ENCODE measurements at regions not wholly inside any gene's neighbourhood (a gene's known extent, or its start where the extent isn't known, plus 50 kb on each side); places are given as distances from the start of the nearest gene placed in this dataset.

DNA sequence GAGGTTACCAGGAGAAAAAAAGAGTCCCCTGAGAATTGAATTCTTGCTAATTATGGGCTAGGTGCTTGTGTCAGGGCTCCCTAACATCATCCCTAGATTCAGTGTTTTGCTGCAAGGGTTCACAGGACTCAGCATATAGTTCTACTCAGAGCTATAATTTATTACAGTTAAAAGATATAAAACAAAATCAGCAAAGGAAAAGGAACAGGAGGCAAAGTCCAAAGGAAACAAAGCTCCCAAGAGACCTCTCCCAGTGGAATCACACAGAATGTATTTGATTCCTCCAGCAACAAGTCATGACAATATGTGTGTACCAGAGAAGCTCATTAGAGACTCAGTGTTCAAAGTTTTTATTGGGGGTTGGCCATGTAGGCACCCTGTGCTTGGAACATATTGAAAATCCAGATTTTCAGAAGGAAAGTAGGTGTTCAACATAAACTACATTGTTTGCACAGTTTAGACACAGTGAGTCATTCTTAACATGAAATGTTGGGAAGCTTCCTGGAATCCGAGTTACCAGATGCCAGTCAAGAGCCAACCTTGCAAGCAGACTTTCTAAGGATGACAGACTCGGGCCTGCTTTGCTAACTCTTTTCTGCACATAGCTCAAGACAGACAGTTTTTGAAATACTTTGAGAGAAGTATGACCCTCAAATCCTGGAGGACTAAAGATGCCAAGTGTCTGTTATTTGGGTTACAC, 311.3 kb upstream of the EMCN start:
- Histone ChIP-seq H3K9me3 (ENCODE audit: control insufficient read depth, low read depth, low read length) (peaks cover 5% of the 10 kb centered on the region), H3K4me1 (ENCODE audit: control insufficient read depth, insufficient read depth, low read length) (no peaks in the 10 kb centered on the region), H3K27ac (ENCODE audit: low read length) (no peak overlapping the region), H3K27me3 (ENCODE audit: control insufficient read depth, insufficient read depth, low read length) (no peaks in the 10 kb centered on the region), H3K36me3 (ENCODE audit: control insufficient read depth, insufficient read depth, low read length) (no peaks in the 10 kb centered on the region), H3K4me3 (ENCODE audit: low read length) (no peak overlapping the region)
- DNase-seq = no peak
- no CpG with 5 or more reads among the region's 2 CpGs for WGBS (ENCODE audit: insufficient coverage, low lambda C conversion rate)

DNA sequence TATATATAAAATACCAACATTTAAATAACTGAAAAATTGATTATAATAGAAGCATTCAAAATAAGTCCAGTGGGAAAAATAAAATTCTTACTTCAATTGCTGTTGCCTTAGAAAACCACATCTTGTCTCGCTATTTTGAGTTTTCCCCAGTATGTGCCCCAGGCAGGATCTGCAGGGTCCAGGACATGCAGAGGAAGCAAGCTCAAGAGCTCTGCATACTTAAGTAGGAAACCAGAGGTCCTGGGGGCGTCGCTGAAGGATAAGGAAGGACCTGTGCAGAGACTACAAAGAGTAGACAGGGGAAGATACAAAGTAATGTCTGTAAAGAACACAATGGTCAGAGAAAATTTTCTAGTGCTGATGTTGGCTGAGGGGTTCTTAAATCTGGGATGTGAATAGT, 310.5 kb upstream of the EMCN start:
- WGBS (ENCODE audit: insufficient coverage, low lambda C conversion rate) = 100% methylated on average over 1 of the region's 3 CpGs
- peaks cover 5% of the 10 kb centered on the region for H3K9me3 ChIP-seq (ENCODE audit: control insufficient read depth, low read depth, low read length)
- H3K4me3 ChIP-seq (ENCODE audit: low read length) = no peak overlapping the region
- DNase-seq = no peak
- no peak overlapping the region for H3K27ac ChIP-seq (ENCODE audit: low read length)
- no peaks in the 10 kb centered on the region for H3K27me3 ChIP-seq (ENCODE audit: control insufficient read depth, insufficient read depth, low read length)
- H3K4me1 ChIP-seq (ENCODE audit: control insufficient read depth, insufficient read depth, low read length) = no peaks in the 10 kb centered on the region
- no peaks in the 10 kb centered on the region for H3K36me3 ChIP-seq (ENCODE audit: control insufficient read depth, insufficient read depth, low read length)

DNA sequence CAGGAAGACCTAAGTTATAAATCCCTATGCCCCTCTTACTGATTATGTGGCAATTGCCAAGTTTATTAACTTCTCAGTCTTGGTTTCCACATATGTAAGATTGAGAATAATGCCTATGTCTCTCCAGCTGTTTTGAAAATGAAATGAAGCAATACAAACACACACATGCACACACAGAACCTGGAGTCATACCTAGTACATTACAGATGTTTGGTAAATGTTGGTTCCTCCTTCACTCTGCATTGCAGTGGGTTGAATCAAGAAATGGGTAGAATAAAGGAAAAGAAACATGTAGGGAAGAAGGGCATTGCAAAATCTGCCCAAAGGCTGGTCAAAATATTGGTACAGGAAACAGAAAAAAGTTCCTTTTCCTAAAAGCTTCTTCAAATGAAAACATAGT, 309.9 kb upstream of the EMCN start:
- H3K36me3 ChIP-seq (ENCODE audit: control insufficient read depth, insufficient read depth, low read length) = no peaks in the 10 kb centered on the region
- no peaks in the 10 kb centered on the region for H3K4me1 ChIP-seq (ENCODE audit: control insufficient read depth, insufficient read depth, low read length)
- H3K27me3 ChIP-seq (ENCODE audit: control insufficient read depth, insufficient read depth, low read length) = no peaks in the 10 kb centered on the region
- no peak overlapping the region for H3K4me3 ChIP-seq (ENCODE audit: low read length)
- H3K27ac ChIP-seq (ENCODE audit: low read length) = no peak overlapping the region
- H3K9me3 ChIP-seq (ENCODE audit: control insufficient read depth, low read depth, low read length) = peaks cover 5% of the 10 kb centered on the region
- no peak for DNase-seq

DNA sequence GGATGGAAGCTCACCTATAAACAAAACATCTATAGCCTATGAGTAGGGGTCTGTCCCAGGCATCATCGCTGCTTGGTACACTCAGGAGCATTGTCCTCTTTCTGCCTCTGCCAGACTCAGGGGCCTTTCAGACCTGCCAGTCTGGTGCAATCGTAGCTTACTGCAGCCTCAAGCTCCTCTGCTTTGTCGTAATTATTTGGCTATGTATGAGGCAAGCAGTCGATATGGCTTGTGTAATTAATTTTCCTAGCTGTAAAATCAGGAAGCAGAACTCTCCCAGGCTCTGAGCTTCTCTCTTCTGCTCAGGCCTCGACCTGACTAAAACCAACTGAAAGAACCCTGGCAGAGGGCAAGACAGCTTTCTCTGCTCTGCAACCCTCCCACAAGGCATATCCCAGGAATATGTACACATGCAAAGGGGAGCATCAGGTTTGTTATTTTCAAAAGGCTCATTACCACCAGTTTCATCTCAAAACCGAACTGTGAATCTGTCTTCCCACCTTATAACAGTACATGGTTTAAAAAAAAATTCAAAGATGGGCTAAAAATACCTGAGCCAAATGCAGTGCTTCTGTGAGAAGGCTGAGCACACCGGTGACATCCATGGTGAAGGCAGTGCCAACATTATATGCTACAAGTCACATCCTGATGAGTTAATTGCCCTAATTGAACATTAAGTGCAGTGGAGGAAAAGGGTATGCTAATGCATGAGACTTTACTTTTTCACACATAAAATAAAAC, 309.2 kb upstream of the EMCN start:
- 83% methylated on average over 1 of the region's 7 CpGs for WGBS (ENCODE audit: insufficient coverage, low lambda C conversion rate)
- no peak overlapping the region for H3K4me3 ChIP-seq (ENCODE audit: low read length)
- peaks cover 5% of the 10 kb centered on the region for H3K9me3 ChIP-seq (ENCODE audit: control insufficient read depth, low read depth, low read length)
- no peaks in the 10 kb centered on the region for H3K27me3 ChIP-seq (ENCODE audit: control insufficient read depth, insufficient read depth, low read length)
- no peaks in the 10 kb centered on the region for H3K4me1 ChIP-seq (ENCODE audit: control insufficient read depth, insufficient read depth, low read length)
- H3K27ac ChIP-seq (ENCODE audit: low read length) = no peak overlapping the region
- DNase-seq = no peak
- H3K36me3 ChIP-seq (ENCODE audit: control insufficient read depth, insufficient read depth, low read length) = no peaks in the 10 kb centered on the region

DNA sequence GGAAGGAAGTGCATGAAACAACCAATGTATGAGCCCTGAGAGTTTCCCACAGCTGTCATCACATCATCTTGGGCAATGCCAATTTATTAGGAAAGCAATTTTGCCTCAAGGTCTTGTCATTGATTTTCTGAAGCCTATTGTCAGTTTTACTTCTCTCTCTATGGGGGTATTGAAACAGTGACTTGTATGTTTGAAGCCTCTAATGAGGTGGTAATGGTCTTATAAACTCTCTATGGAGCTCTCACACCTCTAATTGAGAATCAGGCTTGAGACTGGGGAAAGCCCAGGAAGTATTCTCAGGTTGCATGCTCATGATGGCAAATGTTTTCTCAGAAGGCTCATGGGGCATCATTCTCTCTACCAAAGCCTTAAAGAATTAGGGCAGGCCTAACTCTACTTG, 308.2 kb upstream of the EMCN start:
- peaks cover 5% of the 10 kb centered on the region for H3K9me3 ChIP-seq (ENCODE audit: control insufficient read depth, low read depth, low read length)
- H3K27me3 ChIP-seq (ENCODE audit: control insufficient read depth, insufficient read depth, low read length) = no peaks in the 10 kb centered on the region
- H3K4me1 ChIP-seq (ENCODE audit: control insufficient read depth, insufficient read depth, low read length) = no peaks in the 10 kb centered on the region
- H3K4me3 ChIP-seq (ENCODE audit: low read length) = no peak overlapping the region
- no peak overlapping the region for H3K27ac ChIP-seq (ENCODE audit: low read length)
- DNase-seq = no peak
- H3K36me3 ChIP-seq (ENCODE audit: control insufficient read depth, insufficient read depth, low read length) = no peaks in the 10 kb centered on the region

DNA sequence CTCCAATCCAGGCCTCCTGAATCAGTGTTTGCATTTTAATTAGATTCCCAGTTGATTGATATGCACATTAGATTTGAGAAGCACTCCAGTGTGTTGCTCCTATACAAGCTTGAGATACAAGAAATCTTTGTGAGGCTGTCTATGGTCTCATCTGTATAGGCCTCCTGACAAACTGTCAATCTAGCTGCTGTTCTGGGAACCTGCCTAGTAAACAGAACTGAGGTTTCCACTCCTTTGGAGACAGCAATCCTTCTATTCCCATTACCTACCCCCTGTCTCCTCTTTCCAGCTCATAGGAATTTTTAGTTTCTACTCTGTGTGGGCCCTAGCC, 306.1 kb upstream of the EMCN start:
- Histone ChIP-seq H3K36me3 (ENCODE audit: control insufficient read depth, insufficient read depth, low read length) (no peaks in the 10 kb centered on the region), H3K4me1 (ENCODE audit: control insufficient read depth, insufficient read depth, low read length) (no peaks in the 10 kb centered on the region), H3K27me3 (ENCODE audit: control insufficient read depth, insufficient read depth, low read length) (no peaks in the 10 kb centered on the region), H3K4me3 (ENCODE audit: low read length) (no peak overlapping the region), H3K27ac (ENCODE audit: low read length) (no peak overlapping the region), H3K9me3 (ENCODE audit: control insufficient read depth, low read depth, low read length) (peaks cover 2% of the 10 kb centered on the region)
- no peak for DNase-seq

DNA sequence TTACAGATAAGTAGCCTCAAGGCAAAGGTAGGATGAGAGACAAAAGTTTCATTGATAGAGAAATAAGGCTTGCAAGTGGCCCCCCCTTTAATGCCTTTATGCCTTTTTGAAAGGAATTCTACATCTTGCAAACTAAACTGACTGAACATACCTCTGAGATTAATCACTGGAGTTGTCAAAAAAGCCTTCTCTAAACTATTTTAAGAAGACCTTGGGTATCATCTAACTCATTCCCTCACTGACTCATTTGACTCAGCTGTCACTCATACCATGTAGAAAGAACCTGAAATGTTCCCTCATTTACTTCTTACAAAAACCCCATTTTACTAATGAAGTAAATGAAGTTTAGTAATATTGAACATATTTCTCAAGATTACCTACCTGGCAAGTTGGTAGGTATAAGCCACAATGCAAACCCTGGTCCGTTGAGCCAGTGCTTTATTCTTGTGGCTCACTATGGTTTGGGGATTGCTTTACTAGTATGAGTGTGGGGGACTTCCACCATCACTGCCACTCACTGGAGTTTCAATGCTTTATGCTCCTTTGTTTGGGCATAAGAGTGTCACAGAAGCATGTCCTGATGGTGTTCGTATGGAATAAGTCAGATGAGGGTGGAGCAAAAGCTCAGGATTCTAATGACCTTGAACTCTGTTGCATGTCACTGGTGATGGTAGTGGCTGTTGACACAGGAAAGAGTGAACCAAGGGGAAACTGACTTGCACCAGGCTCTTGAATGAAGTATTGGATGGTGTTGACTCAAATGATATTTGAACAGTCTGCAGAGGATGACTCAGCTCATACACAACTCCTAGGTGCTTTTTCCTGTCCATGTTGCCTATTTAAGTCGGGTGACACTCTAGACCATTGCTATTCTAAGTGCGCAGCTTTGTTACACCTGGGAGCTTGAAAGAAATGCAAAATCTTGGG, 305.5 kb upstream of the EMCN start:
- DNase-seq = no peak
- Histone ChIP-seq H3K9me3 (ENCODE audit: control insufficient read depth, low read depth, low read length) (no peaks in the 10 kb centered on the region), H3K4me3 (ENCODE audit: low read length) (no peak overlapping the region), H3K4me1 (ENCODE audit: control insufficient read depth, insufficient read depth, low read length) (no peaks in the 10 kb centered on the region), H3K36me3 (ENCODE audit: control insufficient read depth, insufficient read depth, low read length) (no peaks in the 10 kb centered on the region), H3K27ac (ENCODE audit: low read length) (no peak overlapping the region), H3K27me3 (ENCODE audit: control insufficient read depth, insufficient read depth, low read length) (no peaks in the 10 kb centered on the region)
- WGBS (ENCODE audit: insufficient coverage, low lambda C conversion rate) = no CpG with 5 or more reads among the region's 4 CpGs

DNA sequence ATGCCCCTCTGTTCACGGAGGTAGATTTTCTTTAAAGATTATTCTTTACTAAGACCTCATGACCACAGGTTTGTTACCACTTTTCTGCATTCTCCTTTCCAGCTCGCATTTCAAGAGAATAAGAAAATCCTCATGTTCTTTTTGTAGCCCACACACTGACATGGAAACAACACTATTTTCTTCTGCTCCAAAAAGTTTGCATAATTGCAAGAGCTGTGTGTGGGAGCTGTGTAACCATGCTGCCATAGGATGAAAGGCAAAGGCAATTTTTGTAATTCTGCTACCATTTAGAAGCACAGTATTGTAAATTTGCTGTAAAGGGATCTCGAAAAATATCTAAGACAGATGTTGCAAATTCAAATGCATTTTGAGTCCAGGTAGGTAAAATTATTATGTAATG, 302.4 kb upstream of the EMCN start:
- no peak overlapping the region for H3K4me3 ChIP-seq (ENCODE audit: low read length)
- no peak for DNase-seq
- WGBS (ENCODE audit: insufficient coverage, low lambda C conversion rate) = 89% methylated on average over 1 of the region's 3 CpGs
- H3K27ac ChIP-seq (ENCODE audit: low read length) = no peak overlapping the region
- no peaks in the 10 kb centered on the region for H3K9me3 ChIP-seq (ENCODE audit: control insufficient read depth, low read depth, low read length)
- H3K36me3 ChIP-seq (ENCODE audit: control insufficient read depth, insufficient read depth, low read length) = no peaks in the 10 kb centered on the region
- H3K4me1 ChIP-seq (ENCODE audit: control insufficient read depth, insufficient read depth, low read length) = no peaks in the 10 kb centered on the region
- no peaks in the 10 kb centered on the region for H3K27me3 ChIP-seq (ENCODE audit: control insufficient read depth, insufficient read depth, low read length)

DNA sequence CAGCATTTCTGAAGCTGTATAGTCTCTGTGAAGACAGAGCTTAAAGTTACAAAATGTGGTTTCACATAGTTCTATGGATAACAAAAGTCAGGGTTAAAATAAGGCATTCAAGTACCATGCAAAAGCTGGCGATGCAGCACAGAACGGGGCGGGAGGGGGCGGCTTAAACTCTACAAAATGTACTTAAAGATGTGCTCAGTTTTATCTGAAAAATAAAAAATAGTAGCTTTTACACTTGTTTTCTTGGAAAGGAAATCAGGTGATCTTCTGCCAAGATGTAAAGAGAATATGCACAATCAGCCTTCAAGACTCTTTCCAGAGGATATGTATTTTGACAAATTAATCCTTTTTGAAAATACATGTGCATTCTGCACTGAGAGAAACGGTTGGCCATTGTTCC, 301.7 kb upstream of the EMCN start:
- H3K4me3 ChIP-seq (ENCODE audit: low read length) = no peak overlapping the region
- no peaks in the 10 kb centered on the region for H3K27me3 ChIP-seq (ENCODE audit: control insufficient read depth, insufficient read depth, low read length)
- no peaks in the 10 kb centered on the region for H3K4me1 ChIP-seq (ENCODE audit: control insufficient read depth, insufficient read depth, low read length)
- no peaks in the 10 kb centered on the region for H3K36me3 ChIP-seq (ENCODE audit: control insufficient read depth, insufficient read depth, low read length)
- H3K9me3 ChIP-seq (ENCODE audit: control insufficient read depth, low read depth, low read length) = no peaks in the 10 kb centered on the region
- no peak for DNase-seq
- 96% methylated on average over 4 of the region's 5 CpGs for WGBS (ENCODE audit: insufficient coverage, low lambda C conversion rate)
- H3K27ac ChIP-seq (ENCODE audit: low read length) = no peak overlapping the region

DNA sequence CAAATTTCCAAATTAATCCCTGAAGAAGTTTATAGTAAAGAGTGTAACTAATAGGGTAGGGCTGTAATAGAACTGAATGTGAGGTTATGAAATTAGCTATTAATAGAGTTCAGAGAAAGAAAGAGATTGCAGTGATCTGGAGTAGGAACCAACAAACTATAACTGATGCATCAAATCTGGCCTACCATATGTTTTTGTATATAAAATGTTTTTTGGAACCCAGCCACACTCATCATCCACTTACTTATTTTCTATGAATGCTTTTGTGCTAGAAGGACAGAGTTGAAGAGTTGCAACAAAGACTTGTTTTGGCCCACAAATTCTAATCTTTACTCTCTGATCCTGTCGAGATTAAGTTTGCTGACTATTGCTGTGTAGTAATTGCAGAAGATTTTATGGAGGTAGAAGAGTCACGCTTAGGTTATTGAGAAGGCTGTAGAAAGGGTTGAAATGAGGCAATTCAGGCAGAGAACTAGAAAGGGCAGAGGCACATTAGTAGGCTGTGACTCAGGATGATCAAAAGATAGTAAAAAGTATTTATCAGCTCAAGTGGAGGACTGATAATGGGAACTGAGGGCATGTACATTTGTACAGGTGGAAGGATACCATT, 298.7 kb upstream of the EMCN start:
- H3K4me3 ChIP-seq (ENCODE audit: low read length) = no peak overlapping the region
- DNase-seq = peak; percentile 4 to 26
- H3K4me1 ChIP-seq (ENCODE audit: control insufficient read depth, insufficient read depth, low read length) = no peaks in the 10 kb centered on the region
- H3K36me3 ChIP-seq (ENCODE audit: control insufficient read depth, insufficient read depth, low read length) = no peaks in the 10 kb centered on the region
- H3K9me3 ChIP-seq (ENCODE audit: control insufficient read depth, low read depth, low read length) = no peaks in the 10 kb centered on the region
- H3K27me3 ChIP-seq (ENCODE audit: control insufficient read depth, insufficient read depth, low read length) = no peaks in the 10 kb centered on the region
- 43% methylated on average over 2 of the region's 2 CpGs for WGBS (ENCODE audit: insufficient coverage, low lambda C conversion rate)
- H3K27ac ChIP-seq (ENCODE audit: low read length) = no peak overlapping the region

Measured in large intestine (tissue), 3 donors.